ENCODE measurements at regions not wholly inside any gene's neighbourhood (a gene's known extent, or its start where the extent isn't known, plus 50 kb on each side); places are given as distances from the start of the nearest gene placed in this dataset.

DNA sequence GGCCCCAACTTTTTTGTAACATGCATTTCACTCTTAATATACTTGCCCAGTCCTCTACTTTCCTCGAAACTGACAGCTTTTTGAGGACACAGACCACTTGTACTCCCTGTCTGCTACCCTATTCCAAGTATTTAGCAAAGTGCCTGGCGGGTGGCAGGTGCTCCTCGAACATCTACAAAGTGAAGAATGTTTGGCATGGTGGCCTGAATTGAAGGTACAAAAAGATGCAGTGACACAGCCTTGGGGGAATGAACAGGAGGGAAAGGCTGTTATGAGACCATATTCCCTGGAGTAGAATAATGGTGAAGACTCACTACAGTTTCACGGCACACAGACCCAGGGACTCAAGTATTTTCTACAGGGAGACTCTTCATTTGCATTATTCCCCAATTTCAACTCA is 590.9 kb downstream of the PRELID2 start:
- Histone ChIP-seq H4K20me1 (ENCODE audit: insufficient read depth, low read length) (no peaks in the 10 kb centered on the region), H3K4me3 (ENCODE audit: low read length) (no peak overlapping the region), H3K9me3 (ENCODE audit: insufficient read depth, low read length) (no peaks in the 10 kb centered on the region), H3K4me1 (ENCODE audit: low read length) (no peaks in the 10 kb centered on the region), H3K36me3 (replicated peaks; ENCODE audit: low read depth, low read length) (no peaks in the 10 kb centered on the region), H3K9ac (ENCODE audit: low read length) (no peak overlapping the region), H2AFZ (ENCODE audit: low read depth, low read length) (no peak overlapping the region), H3K27me3 (ENCODE audit: low read depth, low read length) (no peaks in the 10 kb centered on the region), H3K79me2 (ENCODE audit: low read length) (no peaks in the 10 kb centered on the region), H3K27ac (ENCODE audit: low read length) (no peak overlapping the region), H3K4me2 (ENCODE audit: low read length) (no peak overlapping the region)
- no peak for TF ChIP-seq EZH2phosphoT487 (IDR thresholded peaks at IDR 0.05; ENCODE audit: low read depth)
- TF ChIP-seq CTCF (IDR thresholded peaks at IDR 0.05; ENCODE audit: low read depth, low read length), result no peak

DNA sequence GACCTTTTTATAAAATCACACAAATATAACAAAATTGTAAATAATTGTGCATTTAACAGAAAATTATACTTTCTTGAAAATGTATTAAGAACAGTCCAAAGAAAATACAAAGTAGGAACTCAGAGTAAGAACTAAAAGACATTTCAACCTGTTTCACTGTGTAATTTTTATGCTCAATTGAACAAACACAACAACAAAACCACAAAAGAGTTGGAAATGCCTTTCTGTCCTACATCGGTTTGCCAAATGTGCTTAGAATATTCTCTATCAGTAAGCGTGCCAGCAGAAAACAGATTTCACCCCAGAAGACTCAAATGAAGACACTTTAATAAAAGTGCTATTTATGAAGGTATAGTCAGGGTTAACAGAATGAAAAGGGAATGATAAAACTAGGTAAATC is 592.1 kb downstream of the PRELID2 start:
- no peak overlapping the region for H3K27ac ChIP-seq (ENCODE audit: low read length)
- H3K79me2 ChIP-seq (ENCODE audit: low read length), result no peaks in the 10 kb centered on the region
- H3K27me3 ChIP-seq (ENCODE audit: low read depth, low read length), result no peaks in the 10 kb centered on the region
- H3K4me1 ChIP-seq (ENCODE audit: low read length), result no peaks in the 10 kb centered on the region
- H3K9ac ChIP-seq (ENCODE audit: low read length), result no peak overlapping the region
- H4K20me1 ChIP-seq (ENCODE audit: insufficient read depth, low read length), result no peaks in the 10 kb centered on the region
- TF ChIP-seq CTCF (IDR thresholded peaks at IDR 0.05; ENCODE audit: low read depth, low read length), result no peak
- TF ChIP-seq EZH2phosphoT487 (IDR thresholded peaks at IDR 0.05; ENCODE audit: low read depth), result no peak
- H2AFZ ChIP-seq (ENCODE audit: low read depth, low read length), result no peak overlapping the region
- H3K4me2 ChIP-seq (ENCODE audit: low read length), result no peak overlapping the region
- no peaks in the 10 kb centered on the region for H3K9me3 ChIP-seq (ENCODE audit: insufficient read depth, low read length)
- no peaks in the 10 kb centered on the region for H3K36me3 ChIP-seq (replicated peaks; ENCODE audit: low read depth, low read length)
- no peak overlapping the region for H3K4me3 ChIP-seq (ENCODE audit: low read length)

GRCh38 chr5:145242551-145242950 is 592.6 kb downstream of the PRELID2 start:
- Histone ChIP-seq H4K20me1 (ENCODE audit: insufficient read depth, low read length) (no peaks in the 10 kb centered on the region), H2AFZ (ENCODE audit: low read depth, low read length) (no peak overlapping the region), H3K4me2 (ENCODE audit: low read length) (no peak overlapping the region)

DNA sequence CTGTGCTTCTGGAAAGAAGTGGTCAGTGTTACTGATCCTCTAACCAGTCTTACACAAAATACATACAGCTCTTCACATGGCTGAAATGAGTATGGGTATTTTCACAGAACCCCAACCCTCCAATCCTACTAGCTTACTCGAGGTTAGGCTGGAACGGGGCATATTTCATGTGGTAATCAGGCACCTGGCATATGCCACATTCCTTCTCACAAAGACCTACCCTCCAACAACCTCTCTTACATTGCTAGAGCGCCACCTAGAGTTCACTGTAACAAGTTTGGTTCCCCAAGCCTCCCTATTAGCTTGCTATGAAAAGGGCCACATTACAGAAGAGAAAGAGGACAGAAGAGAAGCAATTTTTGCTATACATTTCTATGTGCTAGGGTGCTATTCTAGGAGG is 597.3 kb downstream of the PRELID2 start:
- Histone ChIP-seq H2AFZ (ENCODE audit: low read depth, low read length) (no peak overlapping the region), H3K36me3 (replicated peaks; ENCODE audit: low read depth, low read length) (no peaks in the 10 kb centered on the region), H3K9ac (ENCODE audit: low read length) (no peak overlapping the region), H3K4me2 (ENCODE audit: low read length) (no peak overlapping the region), H3K9me3 (ENCODE audit: insufficient read depth, low read length) (no peaks in the 10 kb centered on the region), H3K4me1 (ENCODE audit: low read length) (no peaks in the 10 kb centered on the region), H3K27ac (ENCODE audit: low read length) (no peak overlapping the region), H4K20me1 (ENCODE audit: insufficient read depth, low read length) (no peaks in the 10 kb centered on the region), H3K27me3 (ENCODE audit: low read depth, low read length) (no peaks in the 10 kb centered on the region), H3K79me2 (ENCODE audit: low read length) (no peaks in the 10 kb centered on the region), H3K4me3 (ENCODE audit: low read length) (no peak overlapping the region)
- TF ChIP-seq EZH2phosphoT487 (IDR thresholded peaks at IDR 0.05; ENCODE audit: low read depth) (no peak), CTCF (IDR thresholded peaks at IDR 0.05; ENCODE audit: low read depth, low read length) (peak; percentile 68)

More at GRCh38 chr5:145242551-145242950, 592.6 kb downstream of the PRELID2 start:
- H3K9me3 ChIP-seq (ENCODE audit: insufficient read depth, low read length), result no peaks in the 10 kb centered on the region
- H3K9ac ChIP-seq (ENCODE audit: low read length), result no peak overlapping the region
- no peaks in the 10 kb centered on the region for H3K27me3 ChIP-seq (ENCODE audit: low read depth, low read length)
- H3K4me1 ChIP-seq (ENCODE audit: low read length), result no peaks in the 10 kb centered on the region
- H3K27ac ChIP-seq (ENCODE audit: low read length), result no peak overlapping the region
- no peaks in the 10 kb centered on the region for H3K36me3 ChIP-seq (replicated peaks; ENCODE audit: low read depth, low read length)
- no peak for TF ChIP-seq EZH2phosphoT487 (IDR thresholded peaks at IDR 0.05; ENCODE audit: low read depth)
- no peak for TF ChIP-seq CTCF (IDR thresholded peaks at IDR 0.05; ENCODE audit: low read depth, low read length)
- H3K4me3 ChIP-seq (ENCODE audit: low read length), result no peak overlapping the region
- no peaks in the 10 kb centered on the region for H3K79me2 ChIP-seq (ENCODE audit: low read length)
